GM19452 (cell line): ENCODE measurements at regions not wholly inside any gene's neighbourhood (a gene's known extent, or its start where the extent isn't known, plus 50 kb on each side); places are given as distances from the start of the nearest gene placed in this dataset.

Source experiments
- ATAC-seq: cut with Tn5 transposase; IDR thresholded peaks from one replicate; pipeline ENCODE4 v1.9.1; 2021; ENCODE audit not compliant: unreplicated experiment

GRCh38 chr9:21561502-21561901 lies 79.4 kb upstream of the IFNE start:
- ATAC-seq, result no peak

- ATAC-seq, result no peak
These were observed 82.1 kb upstream of the IFNE start for GRCh38 chr9:21564175-21564574.

GRCh38 chr9:21565155-21565554 lies 83.0 kb upstream of the IFNE start:
- no peak for ATAC-seq

GRCh38 chr9:21567926-21568325 lies 85.8 kb upstream of the IFNE start:
- no peak for ATAC-seq

- no peak for ATAC-seq
These were observed 86.4 kb upstream of the IFNE start for GRCh38 chr9:21568484-21568883.

GRCh38 chr9:21569721-21570120 lies 87.6 kb upstream of the IFNE start:
- no peak for ATAC-seq

GRCh38 chr9:21570643-21571275 lies 88.6 kb upstream of the IFNE start:
- ATAC-seq, result no peak

- no peak for ATAC-seq
These were observed 92.1 kb upstream of the IFNE start for GRCh38 chr9:21574261-21574660.

- no peak for ATAC-seq
These were observed 94.4 kb upstream of the IFNE start for GRCh38 chr9:21576331-21577189.

GRCh38 chr9:21579247-21579671 lies 97.1 kb upstream of the IFNE start:
- no peak for ATAC-seq

GRCh38 chr9:21579743-21580142 lies 97.6 kb upstream of the IFNE start:
- ATAC-seq, result no peak

GRCh38 chr9:21580636-21581378 lies 98.7 kb upstream of the IFNE start:
- no peak for ATAC-seq

GRCh38 chr9:21583628-21584377 lies 101.7 kb upstream of the IFNE start:
- ATAC-seq, result no peak

GRCh38 chr9:21584890-21585289 lies 102.8 kb upstream of the IFNE start:
- no peak for ATAC-seq

- no peak for ATAC-seq
These were observed 103.9 kb upstream of the IFNE start for GRCh38 chr9:21585756-21586752.

GRCh38 chr9:21589344-21590056 lies 107.4 kb upstream of the IFNE start:
- no peak for ATAC-seq

- ATAC-seq, result no peak
These were observed 108.2 kb upstream of the IFNE start for GRCh38 chr9:21590058-21590996.
